CD4-positive, alpha-beta T cell (primary cell): ENCODE measurements at regions not wholly inside any gene's neighbourhood (a gene's known extent, or its start where the extent isn't known, plus 50 kb on each side); places are given as distances from the start of the nearest gene placed in this dataset.
A peak's percentile ranks its signal among the peaks of the same experiment; 100 is the strongest.

ENCODE experiments used
- ATAC-seq: fragments of 200-7000 bp; cut with Tn5 transposase; one replicate; pipeline ENCODE4 v1.10.0; 2022; ENCODE audit warnings: mild to moderate bottlenecking; ENCODE audit not compliant: poor library complexity
- CTCF ChIA-PET: fragments of 350-600 bp; sonication (Branson Sonifier 250); formaldehyde crosslinking; loops from one replicate; lab custom pipeline; 2021; ENCODE audit warnings: antibody characterized with exemption, inconsistent platforms; lab: Charles Lee
- POLR2A ChIA-PET: fragments of 350-600 bp; sonication (Branson Sonifier 250); formaldehyde crosslinking; loops from one replicate; lab custom pipeline; 2021; ENCODE audit warnings: antibody characterized with exemption, inconsistent platforms; lab: Charles Lee
- DNase-seq, 14 experiments: peaks; one replicate each; pipeline ENCODE4 v3.0.0-alpha.2; 2013 to 2020; ENCODE audit warnings: mixed read lengths in 2 of 14
- H3K27ac ChIP-seq, 2 donors: one replicate each; pipeline versions ENCODE4 v1.5.1 to v1.7.0; 2013; ENCODE audit warnings: low read length in 2 of 2, low read depth in 1 of 2, mild to moderate bottlenecking in 1 of 2
- H3K27me3 ChIP-seq, 2 experiments: 1 replicate in 1 of 2; 2 replicates in 1 of 2; pipeline versions ENCODE4 v1.6.1 to v1.7.0; 2013; ENCODE audit warnings: low read length in 2 of 2, control low read depth in 1 of 2, mild to moderate bottlenecking in 1 of 2, moderate library complexity in 1 of 2; ENCODE audit not compliant: insufficient read depth in 2 of 2, control insufficient read depth in 1 of 2
- H3K36me3 ChIP-seq: one replicate; pipeline ENCODE4 v1.6.1; 2013; ENCODE audit warnings: low read length, control low read depth; ENCODE audit not compliant: insufficient read depth
- H3K4me1 ChIP-seq: one replicate; pipeline ENCODE4 v1.6.1; 2013; ENCODE audit warnings: low read length, control low read depth; ENCODE audit not compliant: insufficient read depth
- H3K4me3 ChIP-seq: one replicate; pipeline ENCODE4 v1.5.1; 2013; ENCODE audit warnings: mild to moderate bottlenecking, low read length, moderate library complexity
- H3K9me3 ChIP-seq, 2 experiments: 1 replicate in 1 of 2; 2 replicates in 1 of 2; pipeline versions ENCODE4 v1.6.1 to v1.7.0; 2013; ENCODE audit warnings: low read length in 2 of 2, mild to moderate bottlenecking in 2 of 2, control low read depth in 1 of 2, moderate library complexity in 1 of 2; ENCODE audit not compliant: control insufficient read depth in 1 of 2, insufficient read depth in 1 of 2
- H3K27ac Mint-ChIP-seq: one replicate; pipeline ENCODE4 v1.8.0; 2020; ENCODE audit warnings: mixed read lengths
- H3K27me3 Mint-ChIP-seq: one replicate; pipeline ENCODE4 v1.8.0; 2021; ENCODE audit warnings: mixed read lengths
- H3K36me3 Mint-ChIP-seq: one replicate; pipeline ENCODE4 v1.8.0; 2021; ENCODE audit warnings: low read depth, mixed read lengths
- H3K4me1 Mint-ChIP-seq: one replicate; pipeline ENCODE4 v1.8.0; 2021; ENCODE audit warnings: low read depth, mixed read lengths
- H3K4me3 Mint-ChIP-seq: one replicate; pipeline ENCODE4 v1.8.0; 2020; ENCODE audit warnings: mild to moderate bottlenecking, mixed read lengths
- H3K9me3 Mint-ChIP-seq: one replicate; pipeline ENCODE4 v1.8.0; 2020; ENCODE audit warnings: mixed read lengths
- CTCF ChIP-seq: fragments of 200-600 bp; IDR thresholded peaks from one replicate; pipeline ENCODE4 v1.8.0; 2022; ENCODE audit warnings: antibody characterized with exemption, mild to moderate bottlenecking
- intact Hi-C, 2 experiments: fragments of 100-400 bp; cut with DNase I in 1 of 2; cut with micrococcal nuclease in 1 of 2; formaldehyde crosslinking; loops; one replicate each; pipeline versions ENCODE4 v1.15.1 to v1.9.0; 2023 to 2025; cut with DNase I, micrococcal nuclease

DNA sequence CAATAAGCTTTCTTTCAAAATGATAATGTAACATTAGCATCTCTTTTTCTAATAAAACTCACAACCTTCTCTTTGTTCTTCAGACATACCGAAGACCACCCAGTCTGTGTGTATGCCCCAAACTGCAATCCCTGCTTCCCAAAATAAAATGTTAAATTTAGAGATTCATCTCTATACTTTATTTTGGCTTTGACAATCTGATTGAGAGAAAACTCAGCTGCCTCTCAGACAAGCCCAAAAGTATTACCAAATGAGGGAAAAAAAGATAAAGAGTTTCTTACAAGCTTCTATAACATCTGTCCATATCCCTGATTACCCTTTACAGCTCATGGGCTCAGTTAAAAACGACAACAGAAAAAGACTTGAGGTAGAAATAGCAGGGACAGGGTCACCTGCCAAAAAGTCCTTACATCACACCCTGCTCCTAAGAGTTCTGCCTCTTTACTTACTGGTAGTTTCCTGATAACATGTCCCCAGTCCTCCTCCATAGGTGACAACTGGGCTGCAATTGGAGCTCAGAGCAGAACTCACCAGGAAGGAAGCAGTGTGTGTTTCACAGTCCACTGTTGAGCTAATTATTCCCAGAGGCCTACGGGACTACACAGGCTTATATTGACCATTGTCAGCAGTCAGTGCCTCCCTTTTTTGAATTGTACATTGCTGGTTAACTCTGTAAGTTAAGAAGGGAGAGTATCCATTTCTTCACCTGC is 70.9 kb upstream of the FAM9C start:
- no peak overlapping the region for H3K4me3 ChIP-seq
- no peak for DNase-seq
- Mint-ChIP-seq H3K36me3 (no peaks in the 10 kb centered on the region), H3K4me3 (no peak overlapping the region), H3K27me3 (no peaks in the 10 kb centered on the region), H3K9me3 (no peaks in the 10 kb centered on the region), H3K27ac (no peak overlapping the region), H3K4me1 (no peaks in the 10 kb centered on the region)
- H3K27ac ChIP-seq, result no peak overlapping the region
- no peaks in the 10 kb centered on the region for H3K27me3 ChIP-seq
- no peaks in the 10 kb centered on the region for H3K36me3 ChIP-seq
- no peak for ATAC-seq
- H3K4me1 ChIP-seq, result no peaks in the 10 kb centered on the region
- no peak for TF ChIP-seq CTCF
- ChIA-PET CTCF (interaction anchor here (0.6 kb wide), 2 partner anchors 82 to 350 kb away, joined by 3 read pairs; no protein-coding TSS in a partner anchor), POLR2A (no interaction called here)
- H3K9me3 ChIP-seq, result no peaks in the 10 kb centered on the region
- intact Hi-C loops, result no loop called here

DNA sequence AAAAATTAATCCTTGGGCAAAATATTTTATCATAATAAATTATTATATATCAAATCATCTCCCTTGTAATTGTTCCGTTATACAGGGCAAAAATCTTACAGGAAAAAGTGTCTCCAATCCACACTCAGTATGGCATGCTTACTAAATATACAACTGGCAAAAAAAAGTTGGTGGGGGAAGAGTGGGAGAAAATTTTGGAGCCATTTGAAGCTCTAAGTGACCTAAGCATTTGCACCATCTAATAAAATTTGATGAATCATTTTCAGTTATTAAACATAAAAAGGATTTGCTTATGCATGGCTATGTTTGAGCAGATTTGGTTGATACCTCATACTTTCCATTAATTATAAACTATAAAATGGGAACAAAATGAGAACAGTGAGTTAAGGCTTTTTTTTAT is 68.1 kb upstream of the FAM9C start:
- intact Hi-C loops, result no loop called here
- CTCF ChIA-PET, result no interaction called here
- H3K4me3 ChIP-seq, result no peak overlapping the region
- Mint-ChIP-seq H3K27me3 (no peaks in the 10 kb centered on the region), H3K36me3 (no peaks in the 10 kb centered on the region), H3K27ac (no peak overlapping the region), H3K4me3 (no peak overlapping the region), H3K4me1 (no peaks in the 10 kb centered on the region), H3K9me3 (no peaks in the 10 kb centered on the region)
- no peaks in the 10 kb centered on the region for H3K9me3 ChIP-seq
- ATAC-seq, result no peak
- POLR2A ChIA-PET, result no interaction called here
- no peak for DNase-seq
- no peak for TF ChIP-seq CTCF
- H3K27ac ChIP-seq, result no peak overlapping the region
- H3K36me3 ChIP-seq, result no peaks in the 10 kb centered on the region
- H3K27me3 ChIP-seq, result no peaks in the 10 kb centered on the region
- H3K4me1 ChIP-seq, result no peaks in the 10 kb centered on the region

DNA sequence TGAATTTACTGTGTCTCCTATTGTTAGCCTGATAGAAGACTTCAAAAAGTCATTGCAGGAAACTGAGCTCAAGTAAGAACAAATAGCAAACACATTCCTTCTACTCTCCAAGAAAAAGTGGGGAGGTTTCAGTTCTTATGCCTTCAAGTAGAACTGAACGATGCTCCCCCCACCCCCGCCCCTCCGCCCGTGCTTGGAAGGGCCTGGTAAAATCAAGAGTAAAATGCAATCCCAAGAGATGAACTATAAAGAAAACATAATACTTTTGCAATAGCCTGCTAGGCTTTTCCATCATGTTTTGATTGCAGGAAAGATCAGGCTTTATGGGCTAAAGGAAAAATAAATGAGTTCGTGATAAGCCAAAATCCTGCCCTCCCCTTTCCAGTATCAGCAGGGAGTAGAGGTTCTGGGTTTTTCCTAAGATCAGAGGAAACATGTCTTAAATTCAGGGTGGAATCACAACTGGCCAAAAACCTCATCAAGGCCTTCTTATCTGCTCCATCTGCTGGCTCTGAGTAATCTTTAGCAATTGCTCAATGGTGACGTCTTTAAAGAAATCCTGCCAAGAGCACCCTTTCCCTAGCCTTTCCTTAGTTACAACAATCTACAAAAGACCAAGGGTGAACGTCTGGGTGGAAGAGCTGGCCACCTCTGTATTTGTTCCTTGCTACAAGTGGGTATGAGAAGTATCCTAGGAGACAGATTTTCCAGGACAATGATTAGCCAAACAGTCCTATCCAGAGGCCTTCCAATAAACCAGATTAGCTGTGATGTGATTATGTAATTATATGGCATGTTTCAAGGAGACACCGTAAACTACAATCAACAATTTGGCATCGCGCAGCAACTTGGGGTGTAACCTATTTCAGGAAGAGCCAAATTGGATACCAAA is 66.3 kb upstream of the FAM9C start:
- Histone ChIP-seq H3K27me3 (no peaks in the 10 kb centered on the region), H3K9me3 (no peaks in the 10 kb centered on the region), H3K4me3 (no peak overlapping the region), H3K27ac (no peak overlapping the region), H3K36me3 (no peaks in the 10 kb centered on the region), H3K4me1 (no peaks in the 10 kb centered on the region)
- ChIA-PET POLR2A (no interaction called here), CTCF (interaction anchor here (0.6 kb wide), 1 partner anchor 1995 kb away, joined by 3 read pairs; no protein-coding TSS in a partner anchor)
- no peaks in the 10 kb centered on the region for H3K9me3 Mint-ChIP-seq
- no peak for TF ChIP-seq CTCF
- no peak overlapping the region for H3K27ac Mint-ChIP-seq
- H3K4me1 Mint-ChIP-seq, result no peaks in the 10 kb centered on the region
- H3K36me3 Mint-ChIP-seq, result no peaks in the 10 kb centered on the region
- DNase-seq, result peak in 2 of 14 experiments; percentile 13 to 30
- H3K4me3 Mint-ChIP-seq, result no peak overlapping the region
- H3K27me3 Mint-ChIP-seq, result no peaks in the 10 kb centered on the region
- ATAC-seq, result no peak
- intact Hi-C loops, result no loop called here
